Adrenal gland (tissue), 9 donors: ENCODE measurements at regions not wholly inside any gene's neighbourhood (a gene's known extent, or its start where the extent isn't known, plus 50 kb on each side); places are given as distances from the start of the nearest gene placed in this dataset.

Experiments used
- DNase-seq, 7 donors: peaks; one replicate each; pipeline ENCODE4 v3.0.0-alpha.2; 2019 to 2020
- H3K27ac ChIP-seq, 5 donors: fragments of 200-600 bp; sonication (generic) in 4 of 5; 1 replicate in 3 of 5; 2 replicates in 2 of 5; pipeline versions ENCODE4 v1.5.1 to v1.8.0; 2016 to 2020; ENCODE audit warnings: mild to moderate bottlenecking in 1 of 5
- H3K27me3 ChIP-seq: fragments of 200-600 bp; 2 replicates; pipeline ENCODE4 v1.8.0; 2021
- H3K36me3 ChIP-seq, 2 donors: fragments of 200-600 bp; replicated peaks in 1 of 2; 1 replicate in 1 of 2; 2 replicates in 1 of 2; pipeline versions ENCODE4 v1.5.1 to v1.8.0; 2018 to 2022
- H3K4me1 ChIP-seq, 2 donors: fragments of 200-600 bp; replicated peaks in 1 of 2; 1 replicate in 1 of 2; 2 replicates in 1 of 2; pipeline versions ENCODE4 v1.5.1 to v1.8.0; 2018 to 2021
- H3K4me3 ChIP-seq, 4 donors: fragments of 200-600 bp; sonication (generic) in 3 of 4; one replicate each; pipeline ENCODE4 v1.5.1; 2016 to 2018
- H3K9me3 ChIP-seq, 3 donors: fragments of 200-600 bp; sonication (generic) in 1 of 3; replicated peaks in 1 of 3; 1 replicate in 2 of 3; 2 replicates in 1 of 3; pipeline versions ENCODE4 v1.5.1 to v1.8.0; 2016 to 2021
- CTCF ChIP-seq, 6 experiments: fragments of 450-650 bp in 4 of 6; fragments of 200-600 bp in 2 of 6; sonication (generic) in 1 of 6; IDR thresholded peaks; 1 replicate in 5 of 6; 2 replicates in 1 of 6; pipeline versions ENCODE4 v1.5.1 to v1.8.0; 2016 to 2021; ENCODE audit warnings: antibody characterized with exemption in 6 of 6, mild to moderate bottlenecking in 2 of 6, moderate library complexity in 1 of 6
- POLR2A ChIP-seq, 2 donors: fragments of 450-650 bp; IDR thresholded peaks; one replicate each; pipeline ENCODE4 v1.6.1; 2017; ENCODE audit warnings: antibody characterized with exemption in 2 of 2, mild to moderate bottlenecking in 2 of 2, moderate library complexity in 1 of 2
- WGBS, 4 donors: extraction: QIAGEN DNeasy Blood & Tissue Kit in 2 of 4; methylation state at CpG; one replicate each; pipeline versions ENCODE4 v1.1.5 to v1.1.7; 2013 to 2017; 5-methylcytosine and 5-hydroxymethylcytosine counted together
- intact Hi-C, 2 donors: fragments of 100-400 bp; cut with DNase I; formaldehyde crosslinking; loops; one replicate each; pipeline versions ENCODE4 v1.14.1 to v1.15.0; 2022 to 2023
- donor health status: healthy with polysubstance abuse.
- donor health status: Bipolar disorder and iron deficiency.
- donor health status: DM: yes; HTN: yes; CAD: no.
- donor health status: DM: no; HTN: no; CAD: no.
- donor health status: DM: no; HTN: no; CAD: no.

GRCh38 chr13:40480012-40480914 lies 186.2 kb downstream of the FOXO1 start:
- intact Hi-C loops, result no loop called here
- no peak overlapping the region for H3K4me3 ChIP-seq
- TF ChIP-seq POLR2A (IDR thresholded peaks at IDR 0.05) (no peak), CTCF (IDR thresholded peaks at IDR 0.05) (no peak)
- peak in 2 of 7 donors; percentile 7 to 18 for DNase-seq
- no peaks in the 10 kb centered on the region for H3K36me3 ChIP-seq
- H3K27ac ChIP-seq, result peak overlapping the region in 1 of 5 donors; percentile 41
- 37 to 52% (median 40%) methylated on average over 18 to 19 of the region's 19 CpGs for WGBS, 4 donors
- no peaks in the 10 kb centered on the region for H3K9me3 ChIP-seq
- peaks cover 7 to 42% of the 10 kb centered on the region in 2 donors for H3K4me1 ChIP-seq
- H3K27me3 ChIP-seq, result no peaks in the 10 kb centered on the region

GRCh38 chr13:40480915-40481516 lies 185.4 kb downstream of the FOXO1 start:
- H3K36me3 ChIP-seq, result no peaks in the 10 kb centered on the region
- intact Hi-C loops, result no loop called here
- no peak for DNase-seq
- no peak overlapping the region for H3K27ac ChIP-seq
- no peaks in the 10 kb centered on the region for H3K9me3 ChIP-seq
- H3K27me3 ChIP-seq, result no peaks in the 10 kb centered on the region
- WGBS, 4 donors, result 75 to 87% (median 79%) methylated on average over 12 of the region's 12 CpGs
- no peak overlapping the region for H3K4me3 ChIP-seq
- TF ChIP-seq CTCF (IDR thresholded peaks at IDR 0.05) (no peak), POLR2A (IDR thresholded peaks at IDR 0.05) (no peak)
- H3K4me1 ChIP-seq, result peaks cover 7 to 42% of the 10 kb centered on the region in 2 donors

DNA sequence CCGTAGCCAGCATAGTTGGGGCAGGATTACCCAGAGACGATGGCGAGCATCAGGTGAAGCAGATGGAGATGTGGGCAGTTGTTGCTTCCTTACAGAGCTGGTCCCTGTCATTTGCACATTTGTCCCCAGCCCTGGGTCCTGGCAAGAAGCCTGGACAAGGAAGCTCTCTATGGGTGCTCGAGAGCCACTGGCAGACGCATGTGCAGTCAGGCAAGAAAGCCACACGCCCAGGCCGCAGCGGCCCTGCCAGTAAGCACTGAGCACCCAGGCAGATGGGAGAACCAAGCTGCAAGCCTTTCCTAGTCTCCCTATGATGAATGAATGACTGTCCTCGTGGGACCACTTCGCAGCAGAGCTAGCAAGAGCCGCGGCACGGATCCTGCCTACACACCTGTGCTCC lies 182.8 kb downstream of the FOXO1 start:
- intact Hi-C loops, result no loop called here
- Histone ChIP-seq H3K9me3 (no peaks in the 10 kb centered on the region), H3K27ac (no peak overlapping the region), H3K36me3 (no peaks in the 10 kb centered on the region), H3K4me3 (no peak overlapping the region), H3K27me3 (no peaks in the 10 kb centered on the region), H3K4me1 (peaks cover 7 to 19% of the 10 kb centered on the region in 2 donors)
- DNase-seq, result no peak
- TF ChIP-seq CTCF (IDR thresholded peaks at IDR 0.05) (no peak), POLR2A (IDR thresholded peaks at IDR 0.05) (no peak)
- WGBS, 4 donors, result 89 to 97% (median 95%) methylated on average over 7 to 13 of the region's 13 CpGs

DNA sequence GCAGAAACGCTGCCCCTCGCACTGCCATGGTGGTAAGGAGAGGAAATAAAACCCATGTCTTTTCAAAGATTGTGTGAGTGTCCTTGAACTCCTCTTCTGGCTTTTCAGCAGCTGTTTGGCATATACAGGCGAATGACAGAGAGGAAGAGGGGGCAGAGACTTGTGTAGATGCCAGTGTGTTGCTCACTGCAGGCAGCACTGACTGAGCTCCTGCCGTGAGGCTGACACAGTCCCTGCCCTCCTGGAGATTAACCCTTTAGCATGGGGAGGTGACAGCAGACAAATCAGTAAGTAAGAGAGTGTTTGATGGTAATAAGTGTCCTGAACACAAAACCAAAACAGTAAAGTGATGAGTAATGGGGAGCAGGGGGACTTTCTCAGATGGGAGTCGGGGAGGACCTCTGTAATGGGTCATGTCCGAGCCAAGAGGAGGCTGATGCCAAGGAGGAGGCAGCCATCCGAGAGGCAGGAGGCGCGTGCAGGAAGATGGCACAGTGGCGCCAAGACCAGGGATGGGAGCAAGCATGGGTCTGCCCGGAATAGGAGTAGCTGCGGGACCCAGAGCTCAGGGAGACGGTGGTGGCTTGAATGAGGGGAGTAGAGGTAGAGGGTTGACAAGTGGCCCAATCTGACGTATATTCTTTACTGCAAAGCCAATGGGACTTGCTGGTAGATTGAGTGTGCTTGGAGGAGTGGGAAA lies 182.2 kb downstream of the FOXO1 start:
- TF ChIP-seq CTCF (IDR thresholded peaks at IDR 0.05), result no peak
- no peak for TF ChIP-seq POLR2A (IDR thresholded peaks at IDR 0.05)
- DNase-seq, result peak in 4 of 7 donors; percentile 17 to 34 (median 28)
- intact Hi-C loops, result no loop called here
- Histone ChIP-seq H3K4me1 (peaks cover 7 to 14% of the 10 kb centered on the region in 2 donors), H3K27ac (no peak overlapping the region), H3K9me3 (no peaks in the 10 kb centered on the region), H3K36me3 (no peaks in the 10 kb centered on the region), H3K4me3 (no peak overlapping the region), H3K27me3 (no peaks in the 10 kb centered on the region)
- 68 to 78% (median 74%) methylated on average over 14 of the region's 14 CpGs for WGBS, 4 donors
